Common myeloid progenitor, CD34-positive (primary cell): ENCODE measurements at regions not wholly inside any gene's neighbourhood (a gene's known extent, or its start where the extent isn't known, plus 50 kb on each side); places are given as distances from the start of the nearest gene placed in this dataset.

Experiments
- CTCF ChIA-PET: fragments of 350-600 bp; sonication (Branson Sonifier 250); formaldehyde crosslinking; loops from one replicate; lab custom pipeline; 2021; ENCODE audit warnings: antibody characterized with exemption; lab: Charles Lee
- POLR2A ChIA-PET: fragments of 350-600 bp; sonication (Branson Sonifier 250); formaldehyde crosslinking; loops from one replicate; lab custom pipeline; 2021; ENCODE audit warnings: antibody characterized with exemption; lab: Charles Lee
- DNase-seq, 3 donors: peaks; one replicate each; pipeline versions ENCODE4 v3.0.0 to v3.0.0-alpha.2; 2013
- H3K27ac ChIP-seq, 2 experiments: 1 replicate in 1 of 2; 2 replicates in 1 of 2; pipeline ENCODE4 v1.7.0; 2013; ENCODE audit warnings: inconsistent platforms in 2 of 2, low read length in 2 of 2, mild to moderate bottlenecking in 2 of 2, low read depth in 1 of 2, moderate library complexity in 1 of 2; ENCODE audit not compliant: severe bottlenecking in 2 of 2, insufficient read depth in 1 of 2, poor library complexity in 1 of 2
- H3K27me3 ChIP-seq, 5 experiments: replicated peaks in 2 of 5; 1 replicate in 3 of 5; 2 replicates in 2 of 5; pipeline versions ENCODE4 v1.6.1 to v1.7.0; 2013; ENCODE audit warnings: low read length in 4 of 5, mild to moderate bottlenecking in 2 of 5, moderate library complexity in 2 of 5, inconsistent platforms in 1 of 5; ENCODE audit not compliant: insufficient read depth in 5 of 5, control insufficient read depth in 4 of 5
- H3K36me3 ChIP-seq, 4 experiments: 1 replicate in 2 of 4; 2 replicates in 2 of 4; pipeline versions ENCODE4 v1.6.1 to v1.7.0; 2013; ENCODE audit warnings: low read length in 3 of 4, control low read depth in 1 of 4, mild to moderate bottlenecking in 1 of 4; ENCODE audit not compliant: control insufficient read depth in 4 of 4, insufficient read depth in 4 of 4
- H3K4me1 ChIP-seq, 4 experiments: 1 replicate in 3 of 4; 2 replicates in 1 of 4; pipeline versions ENCODE4 v1.6.1 to v1.7.1; 2013; ENCODE audit warnings: low read length in 3 of 4, mild to moderate bottlenecking in 3 of 4, control low read depth in 1 of 4, inconsistent platforms in 1 of 4, moderate library complexity in 1 of 4; ENCODE audit not compliant: control insufficient read depth in 4 of 4, insufficient read depth in 4 of 4; ENCODE audit errors: control extremely low read depth in 1 of 4
- H3K4me3 ChIP-seq, 7 experiments: 1 replicate in 4 of 7; 2 replicates in 3 of 7; pipeline versions ENCODE4 v1.5.1 to v1.7.0; 2013; ENCODE audit warnings: mild to moderate bottlenecking in 7 of 7, low read length in 6 of 7, moderate library complexity in 6 of 7, inconsistent platforms in 2 of 7, low read depth in 2 of 7, control low read depth in 1 of 7; ENCODE audit not compliant: insufficient read depth in 4 of 7, control insufficient read depth in 1 of 7; ENCODE audit errors: extremely low read depth in 1 of 7
- H3K9me3 ChIP-seq, 5 experiments: 1 replicate in 4 of 5; 2 replicates in 1 of 5; pipeline versions ENCODE4 v1.6.1 to v1.7.1; 2013; ENCODE audit warnings: low read length in 4 of 5, mild to moderate bottlenecking in 2 of 5, inconsistent platforms in 1 of 5, low read depth in 1 of 5, moderate library complexity in 1 of 5; ENCODE audit not compliant: control insufficient read depth in 4 of 5, insufficient read depth in 2 of 5; ENCODE audit errors: control extremely low read depth in 1 of 5
- WGBS: methylation state at CpG from one replicate; pipeline ENCODE4 v1.1.5; 2013; ENCODE audit not compliant: insufficient coverage; 5-methylcytosine and 5-hydroxymethylcytosine counted together

GRCh38 chr4:124253080-124253479 lies 459.5 kb downstream of the ANKRD50 start:
- H3K4me1 ChIP-seq: no peaks in the 10 kb centered on the region
- H3K27me3 ChIP-seq: no peaks in the 10 kb centered on the region
- no peaks in the 10 kb centered on the region for H3K36me3 ChIP-seq
- H3K9me3 ChIP-seq: no peaks in the 10 kb centered on the region
- no peak for DNase-seq
- CTCF ChIA-PET: no interaction called here
- no peak overlapping the region for H3K27ac ChIP-seq
- POLR2A ChIA-PET: no interaction called here
- no peak overlapping the region for H3K4me3 ChIP-seq

GRCh38 chr4:124262211-124263179 lies 450.0 kb downstream of the ANKRD50 start:
- 22% methylated on average over 3 of the region's 7 CpGs for WGBS
- POLR2A ChIA-PET: no interaction called here
- no peaks in the 10 kb centered on the region for H3K27me3 ChIP-seq
- H3K4me3 ChIP-seq: no peak overlapping the region
- DNase-seq: peak; percentile 79 to 92 (median 89)
- no peaks in the 10 kb centered on the region for H3K4me1 ChIP-seq
- no peaks in the 10 kb centered on the region for H3K9me3 ChIP-seq
- no peaks in the 10 kb centered on the region for H3K36me3 ChIP-seq
- CTCF ChIA-PET: interaction anchor here (1.2 to 1.9 kb wide), 2 partner anchors 20 to 1133 kb away, joined by 3 to 4 read pairs; no protein-coding TSS in a partner anchor
- no peak overlapping the region for H3K27ac ChIP-seq

- no peak overlapping the region for H3K4me3 ChIP-seq
- POLR2A ChIA-PET: no interaction called here
- no peaks in the 10 kb centered on the region for H3K4me1 ChIP-seq
- H3K27ac ChIP-seq: no peak overlapping the region
- WGBS: no CpG with 5 or more reads among the region's 1 CpG
- no peaks in the 10 kb centered on the region for H3K36me3 ChIP-seq
- CTCF ChIA-PET: interaction anchor here (0.6 to 2.0 kb wide), 3 partner anchors 11 to 1163 kb away, joined by 4 to 7 read pairs (median 6); no protein-coding TSS in a partner anchor
- no peaks in the 10 kb centered on the region for H3K27me3 ChIP-seq
- no peaks in the 10 kb centered on the region for H3K9me3 ChIP-seq
- DNase-seq: no peak
These were observed 446.8 kb downstream of the ANKRD50 start for GRCh38 chr4:124265701-124266100.

GRCh38 chr4:124266721-124267120 lies 445.8 kb downstream of the ANKRD50 start:
- POLR2A ChIA-PET: no interaction called here
- CTCF ChIA-PET: interaction anchor here (0.6 kb wide), 1 partner anchor 10 kb away, joined by 3 read pairs; no protein-coding TSS in a partner anchor
- WGBS: no CpG with 5 or more reads among the region's 3 CpGs
- Histone ChIP-seq H3K36me3 (no peaks in the 10 kb centered on the region), H3K4me3 (no peak overlapping the region), H3K9me3 (no peaks in the 10 kb centered on the region), H3K27ac (no peak overlapping the region), H3K4me1 (no peaks in the 10 kb centered on the region), H3K27me3 (no peaks in the 10 kb centered on the region)
- DNase-seq: no peak

- DNase-seq: no peak
- CTCF ChIA-PET: no interaction called here
- no peak overlapping the region for H3K27ac ChIP-seq
- H3K27me3 ChIP-seq: no peaks in the 10 kb centered on the region
- POLR2A ChIA-PET: no interaction called here
- no peaks in the 10 kb centered on the region for H3K4me1 ChIP-seq
- no peak overlapping the region for H3K4me3 ChIP-seq
- H3K9me3 ChIP-seq: no peaks in the 10 kb centered on the region
- H3K36me3 ChIP-seq: no peaks in the 10 kb centered on the region
These were observed 436.1 kb downstream of the ANKRD50 start for GRCh38 chr4:124276461-124276860.

GRCh38 chr4:124277691-124278090 lies 434.8 kb downstream of the ANKRD50 start:
- no peak for DNase-seq
- 100% methylated on average over 1 of the region's 2 CpGs for WGBS
- no peak overlapping the region for H3K27ac ChIP-seq
- no peak overlapping the region for H3K4me3 ChIP-seq
- no peaks in the 10 kb centered on the region for H3K36me3 ChIP-seq
- no peaks in the 10 kb centered on the region for H3K9me3 ChIP-seq
- ChIA-PET POLR2A (no interaction called here), CTCF (no interaction called here)
- H3K27me3 ChIP-seq: no peaks in the 10 kb centered on the region
- no peaks in the 10 kb centered on the region for H3K4me1 ChIP-seq

GRCh38 chr4:124278477-124278876 lies 434.1 kb downstream of the ANKRD50 start:
- Histone ChIP-seq H3K4me3 (no peak overlapping the region), H3K27me3 (no peaks in the 10 kb centered on the region), H3K9me3 (no peaks in the 10 kb centered on the region), H3K4me1 (no peaks in the 10 kb centered on the region), H3K36me3 (no peaks in the 10 kb centered on the region), H3K27ac (no peak overlapping the region)
- no peak for DNase-seq
- WGBS: no CpG with 5 or more reads among the region's 1 CpG
- POLR2A ChIA-PET: no interaction called here
- CTCF ChIA-PET: no interaction called here
